ENCODE measurements at regions not wholly inside any gene's neighbourhood (a gene's known extent, or its start where the extent isn't known, plus 50 kb on each side); places are given as distances from the start of the nearest gene placed in this dataset.

GRCh38 chr2:194327196-194327888, 1329.7 kb upstream of the SLC39A10 start:
- no peak overlapping the region for H3K27ac ChIP-seq (ENCODE audit: low read depth, low read length)
- no peak overlapping the region for H3K4ac ChIP-seq (ENCODE audit: low read depth, low read length)
- no peak for DNase-seq
- H3K23ac ChIP-seq (ENCODE audit: low read length), result no peak overlapping the region
- H2AFZ ChIP-seq (ENCODE audit: insufficient read depth, low read length, poor library complexity), result no peak overlapping the region
- no peaks in the 10 kb centered on the region for H3K27me3 ChIP-seq (ENCODE audit: insufficient read depth, low read length)
- H3K4me2 ChIP-seq (ENCODE audit: low read length), result no peak overlapping the region
- H3K18ac ChIP-seq (ENCODE audit: low read length), result no peak overlapping the region
- H2BK120ac ChIP-seq (ENCODE audit: insufficient read depth, low read length, poor library complexity), result no peak overlapping the region
- no peak overlapping the region for H4K8ac ChIP-seq (ENCODE audit: low read depth, low read length)
- no peaks in the 10 kb centered on the region for H3K79me2 ChIP-seq (ENCODE audit: control insufficient read depth, insufficient read depth, low read length, poor library complexity)
- H2AK5ac ChIP-seq (ENCODE audit: low read length), result no peak overlapping the region
- H3K9ac ChIP-seq (ENCODE audit: low read length), result no peak overlapping the region
- H3K4me1 ChIP-seq (ENCODE audit: control insufficient read depth in 1 of 2, insufficient read depth in 2 of 2, low read length in 2 of 2), result no peaks in the 10 kb centered on the region
- no peaks in the 10 kb centered on the region for H3K79me1 ChIP-seq (ENCODE audit: low read length)
- H4K12ac ChIP-seq (ENCODE audit: low read depth, low read length), result no peak overlapping the region
- H2BK12ac ChIP-seq (ENCODE audit: low read length), result no peak overlapping the region
- H3K9me3 ChIP-seq (ENCODE audit: insufficient read depth, low read depth, low read length), result peaks cover 9% of the 10 kb centered on the region
- H3K4me3 ChIP-seq (ENCODE audit: low read depth, low read length), result no peak overlapping the region
- WGBS (ENCODE audit: extremely low coverage, insufficient coverage, insufficient read length), result no CpG with 5 or more reads among the region's 25 CpGs
- no peak overlapping the region for H3K14ac ChIP-seq (ENCODE audit: low read length)
- no peak overlapping the region for H2BK5ac ChIP-seq (ENCODE audit: low read depth, low read length, poor library complexity)
- H3K36me3 ChIP-seq (ENCODE audit: control insufficient read depth in 1 of 2, insufficient read depth in 2 of 2, low read length in 2 of 2), result no peaks in the 10 kb centered on the region
- no peak overlapping the region for H4K91ac ChIP-seq (ENCODE audit: low read depth, low read length)

DNA sequence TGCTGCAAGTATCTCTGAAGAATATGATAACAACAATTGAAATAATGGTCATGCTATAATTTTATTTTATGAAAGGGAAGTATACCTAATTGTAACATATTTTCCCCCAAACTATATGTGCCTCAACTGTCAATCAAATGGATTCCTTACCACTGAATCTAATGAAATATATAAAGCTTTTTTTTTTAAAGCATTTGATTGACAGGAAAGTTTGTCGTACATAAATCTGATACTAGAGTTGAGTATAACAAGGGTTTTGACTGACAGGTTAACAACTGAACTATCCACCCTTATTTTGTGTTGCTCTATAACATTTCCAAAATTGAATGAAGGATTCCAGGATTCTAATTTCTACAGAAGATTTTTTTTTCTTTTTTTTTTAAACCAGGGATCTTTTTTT, 1333.3 kb upstream of the SLC39A10 start:
- Histone ChIP-seq H3K36me3 (ENCODE audit: control insufficient read depth in 1 of 2, insufficient read depth in 2 of 2, low read length in 2 of 2) (no peaks in the 10 kb centered on the region), H3K79me2 (ENCODE audit: control insufficient read depth, insufficient read depth, low read length, poor library complexity) (no peaks in the 10 kb centered on the region), H2BK120ac (ENCODE audit: insufficient read depth, low read length, poor library complexity) (no peak overlapping the region), H3K27ac (ENCODE audit: low read depth, low read length) (no peak overlapping the region), H3K4me1 (ENCODE audit: control insufficient read depth in 1 of 2, insufficient read depth in 2 of 2, low read length in 2 of 2) (no peaks in the 10 kb centered on the region), H4K91ac (ENCODE audit: low read depth, low read length) (no peak overlapping the region), H3K9ac (ENCODE audit: low read length) (no peak overlapping the region), H3K9me3 (ENCODE audit: insufficient read depth, low read depth, low read length) (peaks cover 9% of the 10 kb centered on the region), H2AFZ (ENCODE audit: insufficient read depth, low read length, poor library complexity) (no peak overlapping the region), H3K4me2 (ENCODE audit: low read length) (no peak overlapping the region), H2BK5ac (ENCODE audit: low read depth, low read length, poor library complexity) (no peak overlapping the region), H3K27me3 (ENCODE audit: insufficient read depth, low read length) (no peaks in the 10 kb centered on the region), H2AK5ac (ENCODE audit: low read length) (no peak overlapping the region), H4K8ac (ENCODE audit: low read depth, low read length) (no peak overlapping the region), H4K12ac (ENCODE audit: low read depth, low read length) (no peak overlapping the region), H2BK12ac (ENCODE audit: low read length) (no peak overlapping the region), H3K4me3 (ENCODE audit: low read depth, low read length) (no peak overlapping the region), H3K18ac (ENCODE audit: low read length) (no peak overlapping the region), H3K14ac (ENCODE audit: low read length) (no peak overlapping the region), H3K79me1 (ENCODE audit: low read length) (no peaks in the 10 kb centered on the region), H3K4ac (ENCODE audit: low read depth, low read length) (no peak overlapping the region), H3K23ac (ENCODE audit: low read length) (no peak overlapping the region)
- DNase-seq, result no peak
- WGBS (ENCODE audit: extremely low coverage, insufficient coverage, insufficient read length), result no CpG with 5 or more reads among the region's 1 CpG

- H3K27me3 ChIP-seq (ENCODE audit: insufficient read depth, low read length), result no peaks in the 10 kb centered on the region
- no peak overlapping the region for H2BK5ac ChIP-seq (ENCODE audit: low read depth, low read length, poor library complexity)
- no peak overlapping the region for H2BK12ac ChIP-seq (ENCODE audit: low read length)
- no peak overlapping the region for H3K4me3 ChIP-seq (ENCODE audit: low read depth, low read length)
- no peak overlapping the region for H3K27ac ChIP-seq (ENCODE audit: low read depth, low read length)
- no peak overlapping the region for H4K8ac ChIP-seq (ENCODE audit: low read depth, low read length)
- no peaks in the 10 kb centered on the region for H3K79me1 ChIP-seq (ENCODE audit: low read length)
- H3K36me3 ChIP-seq (ENCODE audit: control insufficient read depth in 1 of 2, insufficient read depth in 2 of 2, low read length in 2 of 2), result no peaks in the 10 kb centered on the region
- H2AFZ ChIP-seq (ENCODE audit: insufficient read depth, low read length, poor library complexity), result no peak overlapping the region
- no peaks in the 10 kb centered on the region for H3K9me3 ChIP-seq (ENCODE audit: insufficient read depth, low read depth, low read length)
- H2AK5ac ChIP-seq (ENCODE audit: low read length), result no peak overlapping the region
- H2BK120ac ChIP-seq (ENCODE audit: insufficient read depth, low read length, poor library complexity), result no peak overlapping the region
- no CpG with 5 or more reads among the region's 2 CpGs for WGBS (ENCODE audit: extremely low coverage, insufficient coverage, insufficient read length)
- H3K4me1 ChIP-seq (ENCODE audit: control insufficient read depth in 1 of 2, insufficient read depth in 2 of 2, low read length in 2 of 2), result no peaks in the 10 kb centered on the region
- H3K18ac ChIP-seq (ENCODE audit: low read length), result no peak overlapping the region
- no peak overlapping the region for H3K4me2 ChIP-seq (ENCODE audit: low read length)
- H3K9ac ChIP-seq (ENCODE audit: low read length), result no peak overlapping the region
- no peak for DNase-seq
- no peaks in the 10 kb centered on the region for H3K79me2 ChIP-seq (ENCODE audit: control insufficient read depth, insufficient read depth, low read length, poor library complexity)
- H4K91ac ChIP-seq (ENCODE audit: low read depth, low read length), result no peak overlapping the region
- H4K12ac ChIP-seq (ENCODE audit: low read depth, low read length), result no peak overlapping the region
- no peak overlapping the region for H3K23ac ChIP-seq (ENCODE audit: low read length)
- no peak overlapping the region for H3K14ac ChIP-seq (ENCODE audit: low read length)
- no peak overlapping the region for H3K4ac ChIP-seq (ENCODE audit: low read depth, low read length)
Measured at GRCh38 chr2:194320520-194320919, 1336.5 kb upstream of the SLC39A10 start.

GRCh38 chr2:194319222-194319992, 1337.6 kb upstream of the SLC39A10 start:
- H3K14ac ChIP-seq (ENCODE audit: low read length), result no peak overlapping the region
- no peaks in the 10 kb centered on the region for H3K79me2 ChIP-seq (ENCODE audit: control insufficient read depth, insufficient read depth, low read length, poor library complexity)
- no peak overlapping the region for H4K12ac ChIP-seq (ENCODE audit: low read depth, low read length)
- H2AK5ac ChIP-seq (ENCODE audit: low read length), result no peak overlapping the region
- H3K18ac ChIP-seq (ENCODE audit: low read length), result no peak overlapping the region
- no peak overlapping the region for H2AFZ ChIP-seq (ENCODE audit: insufficient read depth, low read length, poor library complexity)
- no peaks in the 10 kb centered on the region for H3K36me3 ChIP-seq (ENCODE audit: control insufficient read depth in 1 of 2, insufficient read depth in 2 of 2, low read length in 2 of 2)
- no peak overlapping the region for H3K4me2 ChIP-seq (ENCODE audit: low read length)
- no peak for DNase-seq
- H3K9me3 ChIP-seq (ENCODE audit: insufficient read depth, low read depth, low read length), result no peaks in the 10 kb centered on the region
- no peak overlapping the region for H2BK12ac ChIP-seq (ENCODE audit: low read length)
- no peak overlapping the region for H3K4ac ChIP-seq (ENCODE audit: low read depth, low read length)
- no peak overlapping the region for H4K91ac ChIP-seq (ENCODE audit: low read depth, low read length)
- no peaks in the 10 kb centered on the region for H3K27me3 ChIP-seq (ENCODE audit: insufficient read depth, low read length)
- no CpG with 5 or more reads among the region's 4 CpGs for WGBS (ENCODE audit: extremely low coverage, insufficient coverage, insufficient read length)
- no peak overlapping the region for H3K9ac ChIP-seq (ENCODE audit: low read length)
- H2BK120ac ChIP-seq (ENCODE audit: insufficient read depth, low read length, poor library complexity), result no peak overlapping the region
- no peak overlapping the region for H3K27ac ChIP-seq (ENCODE audit: low read depth, low read length)
- no peaks in the 10 kb centered on the region for H3K79me1 ChIP-seq (ENCODE audit: low read length)
- no peak overlapping the region for H2BK5ac ChIP-seq (ENCODE audit: low read depth, low read length, poor library complexity)
- no peak overlapping the region for H4K8ac ChIP-seq (ENCODE audit: low read depth, low read length)
- H3K23ac ChIP-seq (ENCODE audit: low read length), result no peak overlapping the region
- H3K4me1 ChIP-seq (ENCODE audit: control insufficient read depth in 1 of 2, insufficient read depth in 2 of 2, low read length in 2 of 2), result no peaks in the 10 kb centered on the region
- no peak overlapping the region for H3K4me3 ChIP-seq (ENCODE audit: low read depth, low read length)

Measured in trophoblast cell (in vitro differentiated cells and primary cell).